IPS DF 6.9 (cell line): ENCODE measurements at regions not wholly inside any gene's neighbourhood (a gene's known extent, or its start where the extent isn't known, plus 50 kb on each side); places are given as distances from the start of the nearest gene placed in this dataset.

Experiments used
- DNase-seq: peaks from one replicate; pipeline ENCODE4 v3.0.0-alpha.2; 2013; ENCODE audit warnings: low read depth, low spot score
- H3K27ac ChIP-seq: one replicate; pipeline ENCODE4 v1.5.1; 2013; ENCODE audit warnings: low read length, control low read depth
- H3K27me3 ChIP-seq: 2 replicates; pipeline ENCODE4 v1.6.1; 2013; ENCODE audit warnings: mild to moderate bottlenecking, low read length; ENCODE audit not compliant: control insufficient read depth, insufficient read depth
- H3K36me3 ChIP-seq: 2 replicates; pipeline ENCODE4 v1.6.1; 2013; ENCODE audit warnings: low read length; ENCODE audit not compliant: control insufficient read depth, insufficient read depth
- H3K4me1 ChIP-seq: 2 replicates; pipeline ENCODE4 v1.6.1; 2013; ENCODE audit warnings: low read length; ENCODE audit not compliant: control insufficient read depth, insufficient read depth
- H3K4me3 ChIP-seq: 2 replicates; pipeline ENCODE4 v1.5.1; 2013; ENCODE audit warnings: mild to moderate bottlenecking, low read length
- H3K9me3 ChIP-seq: 2 replicates; pipeline ENCODE4 v1.6.1; 2013; ENCODE audit warnings: low read length, inconsistent platforms; ENCODE audit not compliant: control insufficient read depth, insufficient read depth
- WGBS: extraction: QIAGEN DNeasy Blood & Tissue Kit; methylation state at CpG from one replicate; pipeline ENCODE4 v1.1.7; 2013; ENCODE audit warnings: mixed read lengths, missing lambda C conversion rate; ENCODE audit not compliant: insufficient read length, insufficient coverage; 5-methylcytosine and 5-hydroxymethylcytosine counted together

- Histone ChIP-seq H3K36me3 (no peaks in the 10 kb centered on the region), H3K4me1 (no peaks in the 10 kb centered on the region; the same call in 1 of the 2 replicates), H3K27ac (no peak overlapping the region), H3K27me3 (no peaks in the 10 kb centered on the region), H3K9me3 (no peaks in the 10 kb centered on the region), H3K4me3 (no peak overlapping the region)
- DNase-seq = no peak
- no CpG with 5 or more reads among the region's 3 CpGs for WGBS
Measured at GRCh38 chr7:84821671-84822534, 365.0 kb downstream of the SEMA3D start.

- Histone ChIP-seq H3K4me3 (no peak overlapping the region), H3K27ac (no peak overlapping the region), H3K27me3 (no peaks in the 10 kb centered on the region), H3K36me3 (no peaks in the 10 kb centered on the region), H3K4me1 (no peaks in the 10 kb centered on the region; the same call in 1 of the 2 replicates), H3K9me3 (no peaks in the 10 kb centered on the region)
- DNase-seq = no peak
- WGBS = no CpG with 5 or more reads among the region's 2 CpGs
Measured at GRCh38 chr7:84820481-84820880, 366.4 kb downstream of the SEMA3D start.

- H3K9me3 ChIP-seq = no peaks in the 10 kb centered on the region
- H3K27ac ChIP-seq = no peak overlapping the region
- H3K27me3 ChIP-seq = no peaks in the 10 kb centered on the region
- no CpG with 5 or more reads among the region's 1 CpG for WGBS
- no peaks in the 10 kb centered on the region for H3K36me3 ChIP-seq
- H3K4me1 ChIP-seq = no peaks in the 10 kb centered on the region
- no peak overlapping the region for H3K4me3 ChIP-seq
- DNase-seq = no peak
Measured at GRCh38 chr7:84817016-84817415, 369.8 kb downstream of the SEMA3D start.

GRCh38 chr7:84813376-84813775, 373.5 kb downstream of the SEMA3D start:
- no peak overlapping the region for H3K4me3 ChIP-seq
- H3K27ac ChIP-seq = no peak overlapping the region
- no peaks in the 10 kb centered on the region for H3K36me3 ChIP-seq
- no peaks in the 10 kb centered on the region for H3K27me3 ChIP-seq
- H3K4me1 ChIP-seq = no peaks in the 10 kb centered on the region
- H3K9me3 ChIP-seq = no peaks in the 10 kb centered on the region
- DNase-seq = no peak
- WGBS = no CpG with 5 or more reads among the region's 2 CpGs

GRCh38 chr7:84812021-84812420, 374.8 kb downstream of the SEMA3D start:
- no CpG with 5 or more reads among the region's 2 CpGs for WGBS
- Histone ChIP-seq H3K36me3 (no peaks in the 10 kb centered on the region), H3K27me3 (no peaks in the 10 kb centered on the region), H3K4me1 (no peaks in the 10 kb centered on the region), H3K27ac (no peak overlapping the region), H3K9me3 (no peaks in the 10 kb centered on the region), H3K4me3 (no peak overlapping the region)
- DNase-seq = no peak

GRCh38 chr7:84811362-84811761, 375.5 kb downstream of the SEMA3D start:
- no CpG with 5 or more reads among the region's 1 CpG for WGBS

GRCh38 chr7:84809877-84810276, 377.0 kb downstream of the SEMA3D start:
- DNase-seq = no peak
- H3K27ac ChIP-seq = no peak overlapping the region
- no peaks in the 10 kb centered on the region for H3K36me3 ChIP-seq
- H3K4me1 ChIP-seq = no peaks in the 10 kb centered on the region
- no CpG with 5 or more reads among the region's 1 CpG for WGBS
- H3K27me3 ChIP-seq = no peaks in the 10 kb centered on the region
- no peaks in the 10 kb centered on the region for H3K9me3 ChIP-seq
- no peak overlapping the region for H3K4me3 ChIP-seq

More at GRCh38 chr7:84811362-84811761, 375.5 kb downstream of the SEMA3D start:
- Histone ChIP-seq H3K36me3 (no peaks in the 10 kb centered on the region), H3K27ac (no peak overlapping the region), H3K9me3 (no peaks in the 10 kb centered on the region), H3K4me3 (no peak overlapping the region), H3K4me1 (no peaks in the 10 kb centered on the region), H3K27me3 (no peaks in the 10 kb centered on the region)
- no peak for DNase-seq

- no CpG with 5 or more reads among the region's 3 CpGs for WGBS
Measured at GRCh38 chr7:84803979-84804378, 382.9 kb downstream of the SEMA3D start.

GRCh38 chr7:84801396-84801795, 385.5 kb downstream of the SEMA3D start:
- Histone ChIP-seq H3K27ac (no peak overlapping the region), H3K9me3 (no peaks in the 10 kb centered on the region), H3K36me3 (no peaks in the 10 kb centered on the region), H3K27me3 (no peaks in the 10 kb centered on the region), H3K4me1 (no peaks in the 10 kb centered on the region), H3K4me3 (no peak overlapping the region)
- no peak for DNase-seq

More at GRCh38 chr7:84803979-84804378, 382.9 kb downstream of the SEMA3D start:
- H3K4me3 ChIP-seq = no peak overlapping the region
- H3K9me3 ChIP-seq = no peaks in the 10 kb centered on the region
- H3K36me3 ChIP-seq = no peaks in the 10 kb centered on the region
- H3K27me3 ChIP-seq = no peaks in the 10 kb centered on the region
- H3K4me1 ChIP-seq = no peaks in the 10 kb centered on the region
- DNase-seq = no peak
- H3K27ac ChIP-seq = no peak overlapping the region

- H3K27me3 ChIP-seq = no peaks in the 10 kb centered on the region
- H3K27ac ChIP-seq = no peak overlapping the region
- no peak for DNase-seq
- no peaks in the 10 kb centered on the region for H3K4me1 ChIP-seq
- no peak overlapping the region for H3K4me3 ChIP-seq
- H3K9me3 ChIP-seq = no peaks in the 10 kb centered on the region
- no peaks in the 10 kb centered on the region for H3K36me3 ChIP-seq
- no CpG with 5 or more reads among the region's 1 CpG for WGBS
Measured at GRCh38 chr7:84800846-84801245, 386.0 kb downstream of the SEMA3D start.

GRCh38 chr7:84799106-84799505, 387.8 kb downstream of the SEMA3D start:
- Histone ChIP-seq H3K27ac (no peak overlapping the region), H3K4me1 (no peaks in the 10 kb centered on the region), H3K9me3 (no peaks in the 10 kb centered on the region), H3K27me3 (no peaks in the 10 kb centered on the region), H3K4me3 (no peak overlapping the region), H3K36me3 (no peaks in the 10 kb centered on the region)
- no peak for DNase-seq
- no CpG with 5 or more reads among the region's 4 CpGs for WGBS
